HFFc6 (cell line): ENCODE measurements at regions not wholly inside any gene's neighbourhood (a gene's known extent, or its start where the extent isn't known, plus 50 kb on each side); places are given as distances from the start of the nearest gene placed in this dataset.

Experiments
- DNase-seq: peaks from one replicate; pipeline ENCODE4 v3.0.0-alpha.2; 2018
- H3K27ac Mint-ChIP-seq: 2 replicates; pipeline ENCODE4 v1.8.0; 2020; ENCODE audit warnings: mild to moderate bottlenecking, mixed read lengths
- H3K27me3 Mint-ChIP-seq: 2 replicates; pipeline ENCODE4 v1.8.0; 2021; ENCODE audit warnings: mild to moderate bottlenecking, moderate library complexity, mixed read lengths; ENCODE audit not compliant: insufficient read depth
- H3K36me3 Mint-ChIP-seq: 2 replicates; pipeline ENCODE4 v1.8.0; 2021; ENCODE audit warnings: low read depth, mixed read lengths
- H3K4me1 Mint-ChIP-seq: 2 replicates; pipeline ENCODE4 v1.8.0; 2020; ENCODE audit warnings: low read depth, mixed read lengths
- H3K4me3 Mint-ChIP-seq: 2 replicates; pipeline ENCODE4 v1.8.0; 2020; ENCODE audit warnings: mild to moderate bottlenecking, moderate library complexity, mixed read lengths
- H3K9me3 Mint-ChIP-seq: 2 replicates; pipeline ENCODE4 v1.8.0; 2020; ENCODE audit warnings: mild to moderate bottlenecking, mixed read lengths
- CTCF ChIP-seq: fragments of 200-600 bp; sonication (generic); IDR thresholded peaks from 2 replicates; pipeline ENCODE4 v1.5.0; 2021; ENCODE audit warnings: antibody characterized with exemption, mild to moderate bottlenecking

DNA sequence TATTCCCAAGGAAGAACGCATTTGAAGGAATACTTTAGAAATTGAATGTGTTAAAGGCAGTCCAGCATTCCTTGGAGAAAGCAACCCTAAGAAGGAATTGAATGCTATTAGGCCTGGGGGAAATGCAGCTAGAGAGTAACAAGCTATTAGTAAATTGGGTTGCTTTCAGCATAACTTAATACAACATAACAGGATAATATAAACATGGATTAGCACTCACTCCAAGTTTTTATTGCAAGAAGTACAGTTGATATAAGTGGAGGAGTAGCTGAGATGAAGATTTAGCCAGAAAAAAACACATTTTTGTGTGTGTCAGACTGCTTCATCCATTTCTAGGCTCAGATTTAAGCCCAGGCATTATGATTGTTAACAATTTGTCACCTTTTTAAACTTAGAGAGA is 314.6 kb downstream of the MEIS1 start:
- Mint-ChIP-seq H3K36me3 (no peaks in the 10 kb centered on the region), H3K27ac (no peak overlapping the region), H3K4me3 (no peak overlapping the region), H3K27me3 (no peaks in the 10 kb centered on the region; the same call in 1 of the 2 replicates), H3K4me1 (no peaks in the 10 kb centered on the region), H3K9me3 (no peaks in the 10 kb centered on the region)
- TF ChIP-seq CTCF = no peak
- no peak for DNase-seq

- Mint-ChIP-seq H3K27me3 (no peaks in the 10 kb centered on the region), H3K27ac (no peak overlapping the region), H3K36me3 (peaks cover 7% of the 10 kb centered on the region; the same call in 1 of the 2 replicates), H3K4me1 (no peaks in the 10 kb centered on the region), H3K9me3 (0 out of 2 replicates have a peak, but pooled peaks cover 6% of the 10 kb centered on the region), H3K4me3 (no peak overlapping the region)
- no peak for DNase-seq
- no peak for TF ChIP-seq CTCF
These were observed 318.3 kb downstream of the MEIS1 start for GRCh38 chr2:66753257-66753656.

DNA sequence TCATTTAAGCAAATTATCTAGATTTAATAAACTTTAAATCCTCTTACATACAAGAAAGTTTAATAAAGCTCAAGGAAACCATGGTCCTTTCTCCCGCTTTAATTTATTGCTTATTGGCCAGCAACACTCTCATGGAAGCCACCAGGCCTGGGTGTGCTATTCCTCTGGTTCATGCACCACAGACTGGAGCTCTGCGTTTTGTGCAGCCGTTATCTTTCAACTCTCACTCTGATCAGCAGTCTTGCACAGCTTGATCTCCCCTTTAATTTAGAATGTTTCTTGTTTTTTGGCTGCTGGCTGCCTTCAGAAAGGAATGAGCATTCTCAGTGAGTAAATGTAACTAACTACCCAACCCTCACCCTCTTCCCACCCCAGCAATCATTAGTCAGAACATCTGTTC is 318.7 kb downstream of the MEIS1 start:
- H3K9me3 Mint-ChIP-seq = 0 out of 2 replicates have a peak, but pooled peaks cover 6% of the 10 kb centered on the region
- H3K4me3 Mint-ChIP-seq = no peak overlapping the region
- H3K36me3 Mint-ChIP-seq = peaks cover 7% of the 10 kb centered on the region; the same call in 1 of the 2 replicates
- no peaks in the 10 kb centered on the region for H3K27me3 Mint-ChIP-seq
- no peaks in the 10 kb centered on the region for H3K4me1 Mint-ChIP-seq
- H3K27ac Mint-ChIP-seq = no peak overlapping the region
- no peak for DNase-seq
- no peak for TF ChIP-seq CTCF

DNA sequence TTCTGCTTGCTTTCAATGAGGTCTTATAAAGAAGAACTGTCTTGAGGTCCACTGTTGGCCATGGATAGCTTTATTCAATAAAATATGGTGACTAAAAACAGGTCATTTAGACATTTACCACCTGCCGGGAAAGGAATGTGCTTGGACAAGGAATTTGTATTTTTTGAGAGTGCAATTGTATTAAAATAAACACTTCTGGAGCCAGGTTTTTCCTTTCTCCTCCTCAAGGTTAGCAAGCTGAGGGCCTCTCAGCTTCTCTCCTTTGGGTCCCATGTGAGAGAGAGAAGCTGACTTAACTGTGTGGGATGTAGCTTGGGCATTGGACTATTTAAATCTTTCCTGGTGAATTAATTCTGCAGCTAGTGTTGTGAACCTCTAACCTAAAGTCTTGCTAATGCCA is 321.0 kb downstream of the MEIS1 start:
- H3K36me3 Mint-ChIP-seq = peaks cover 7% of the 10 kb centered on the region; the same call in 1 of the 2 replicates
- 0 out of 2 replicates have a peak, but pooled peaks cover 6% of the 10 kb centered on the region for H3K9me3 Mint-ChIP-seq
- no peaks in the 10 kb centered on the region for H3K4me1 Mint-ChIP-seq
- no peak for TF ChIP-seq CTCF
- no peak overlapping the region for H3K27ac Mint-ChIP-seq
- no peak overlapping the region for H3K4me3 Mint-ChIP-seq
- H3K27me3 Mint-ChIP-seq = no peaks in the 10 kb centered on the region
- no peak for DNase-seq

DNA sequence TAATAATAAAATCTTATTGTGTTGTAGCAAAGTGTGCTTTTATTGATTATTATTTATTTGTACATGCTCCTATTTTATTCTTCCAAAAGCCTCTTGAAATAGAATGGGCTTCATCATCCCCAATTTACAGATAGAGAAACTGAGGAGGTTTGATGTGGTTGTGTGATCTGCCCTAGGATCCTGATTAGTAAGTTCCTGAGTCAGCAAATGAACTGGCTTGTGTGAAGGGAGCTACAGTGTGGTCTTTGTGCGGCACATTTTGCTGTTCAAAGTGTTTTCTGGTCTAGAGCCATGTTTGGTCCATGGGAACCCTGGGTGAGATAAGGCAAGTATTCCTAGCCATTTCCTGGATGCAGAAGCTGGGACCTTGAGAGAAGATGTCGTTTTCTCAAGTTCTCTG is 326.9 kb downstream of the MEIS1 start:
- no peak overlapping the region for H3K27ac Mint-ChIP-seq
- TF ChIP-seq CTCF = no peak
- H3K4me1 Mint-ChIP-seq = no peaks in the 10 kb centered on the region
- no peak overlapping the region for H3K4me3 Mint-ChIP-seq
- no peak for DNase-seq
- H3K9me3 Mint-ChIP-seq = 0 out of 2 replicates have a peak, but pooled peaks cover 5% of the 10 kb centered on the region
- peaks cover 4% of the 10 kb centered on the region; the same call in 1 of the 2 replicates for H3K36me3 Mint-ChIP-seq
- H3K27me3 Mint-ChIP-seq = no peaks in the 10 kb centered on the region

- no peak for TF ChIP-seq CTCF
- no peaks in the 10 kb centered on the region for H3K36me3 Mint-ChIP-seq
- H3K4me3 Mint-ChIP-seq = no peak overlapping the region
- peaks cover 2% of the 10 kb centered on the region; the same call in 1 of the 2 replicates for H3K4me1 Mint-ChIP-seq
- H3K27ac Mint-ChIP-seq = no peak overlapping the region
- no peaks in the 10 kb centered on the region for H3K9me3 Mint-ChIP-seq
- H3K27me3 Mint-ChIP-seq = no peaks in the 10 kb centered on the region
- no peak for DNase-seq
These were observed 327.8 kb downstream of the MEIS1 start for GRCh38 chr2:66762761-66763160.
